T-helper 1 cell treated with Interleukin-12 subunit alpha and Interleukin-12 subunit beta and Interleukin-4 antibody, amounts not matched to agents 30 ng/mL and 1 ng/mL, for 36 hours (primary cell): ENCODE measurements at regions not wholly inside any gene's neighbourhood (a gene's known extent, or its start where the extent isn't known, plus 50 kb on each side); places are given as distances from the start of the nearest gene placed in this dataset.

ENCODE experiments used
- intact Hi-C: fragments of 100-400 bp; cut with micrococcal nuclease; formaldehyde crosslinking; loops from one replicate; pipeline ENCODE4 v1.15.1; 2024

GRCh38 chr5:174307031-174307408, 261.5 kb downstream of the NSG2 start:
- intact Hi-C loops, result no loop called here

GRCh38 chr5:174307656-174308271, 262.3 kb downstream of the NSG2 start:
- intact Hi-C loops, result no loop called here

- intact Hi-C loops, result no loop called here
Measured at GRCh38 chr5:174309131-174309795, 263.8 kb downstream of the NSG2 start.

DNA sequence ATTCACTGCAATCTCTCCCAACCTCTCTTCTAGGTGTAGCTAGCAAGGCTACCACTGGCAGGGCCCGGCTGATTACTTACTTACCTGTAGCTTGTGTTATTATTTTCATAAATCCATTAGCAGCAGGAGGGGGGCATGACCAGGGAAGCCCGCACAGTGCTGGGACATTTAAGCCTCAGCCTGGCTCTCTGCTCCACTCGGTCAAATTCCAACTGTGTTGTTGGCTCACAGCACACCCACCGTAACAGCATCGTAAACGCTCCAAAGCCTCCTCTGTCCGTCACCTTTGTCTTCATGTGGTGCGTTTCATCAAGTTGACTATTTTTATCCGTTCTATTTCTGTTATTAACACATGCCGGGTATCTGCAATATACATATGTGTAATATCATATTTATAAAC, 264.7 kb downstream of the NSG2 start:
- intact Hi-C loops, result no loop called here

- intact Hi-C loops, result no loop called here
Measured at GRCh38 chr5:174310706-174311105, 265.2 kb downstream of the NSG2 start.

GRCh38 chr5:174311121-174311520, 265.6 kb downstream of the NSG2 start:
- intact Hi-C loops, result no loop called here

GRCh38 chr5:174311531-174312269, 266.2 kb downstream of the NSG2 start:
- intact Hi-C loops, result loop anchor here (1.0 kb wide), 2 partner anchors 338 to 692 kb away; no protein-coding TSS in a partner anchor

- intact Hi-C loops, result loop anchor here (1.0 kb wide), 2 partner anchors 339 to 693 kb away; no protein-coding TSS in a partner anchor
Measured at GRCh38 chr5:174312270-174312617, 266.7 kb downstream of the NSG2 start.

- intact Hi-C loops, result loop anchor here (1.0 kb wide), 2 partner anchors 339 to 693 kb away; no protein-coding TSS in a partner anchor
Measured at GRCh38 chr5:174312641-174313040, 267.1 kb downstream of the NSG2 start.

- intact Hi-C loops, result no loop called here
Measured at GRCh38 chr5:174313615-174314014, 268.1 kb downstream of the NSG2 start.

- intact Hi-C loops, result no loop called here
Measured at GRCh38 chr5:174314261-174314660, 268.8 kb downstream of the NSG2 start.

DNA sequence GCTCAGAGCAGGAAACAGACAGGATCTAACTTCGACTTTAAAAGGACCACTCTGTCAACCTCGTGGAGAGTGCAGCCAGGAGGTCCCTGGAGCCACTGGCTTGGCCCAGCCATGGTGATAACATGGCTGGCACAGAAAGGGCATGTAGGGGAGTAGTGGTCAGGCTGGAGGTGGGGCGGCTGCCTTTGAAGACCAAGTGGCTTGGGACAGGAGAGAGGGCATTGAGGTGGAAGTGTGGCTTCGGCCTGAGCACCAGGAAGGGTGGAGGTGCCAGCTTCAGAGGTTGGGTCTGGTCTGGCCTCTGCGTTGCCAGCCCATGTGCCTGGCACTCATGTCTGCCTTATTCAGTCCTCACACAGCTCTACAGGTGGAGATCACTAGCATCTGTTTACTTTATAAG, 270.0 kb downstream of the NSG2 start:
- intact Hi-C loops, result no loop called here

GRCh38 chr5:174315871-174316270, 270.4 kb downstream of the NSG2 start:
- intact Hi-C loops, result no loop called here

GRCh38 chr5:174316326-174316725, 270.8 kb downstream of the NSG2 start:
- intact Hi-C loops, result no loop called here

GRCh38 chr5:174317256-174317894, 271.9 kb downstream of the NSG2 start:
- intact Hi-C loops, result no loop called here

DNA sequence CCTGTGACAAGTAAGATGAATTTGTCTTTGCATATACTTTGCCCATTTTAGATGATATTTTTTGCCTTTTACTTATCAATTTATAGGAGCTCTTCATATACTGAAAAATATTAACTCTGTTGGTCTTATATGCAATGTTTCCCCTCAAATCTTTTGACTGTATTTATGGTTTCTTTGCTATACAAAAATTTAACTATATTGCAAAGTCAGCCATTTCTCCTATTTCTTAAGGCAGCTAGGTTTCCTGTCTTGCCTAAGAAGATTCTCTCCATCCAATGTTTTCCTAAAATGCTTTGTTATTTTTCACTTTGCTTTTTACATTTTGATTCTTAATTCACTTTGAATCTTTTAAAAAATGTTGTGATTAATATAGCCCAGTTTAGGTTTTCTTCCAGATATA, 273.1 kb downstream of the NSG2 start:
- intact Hi-C loops, result no loop called here

- intact Hi-C loops, result no loop called here
Measured at GRCh38 chr5:174319551-174319950, 274.0 kb downstream of the NSG2 start.

DNA sequence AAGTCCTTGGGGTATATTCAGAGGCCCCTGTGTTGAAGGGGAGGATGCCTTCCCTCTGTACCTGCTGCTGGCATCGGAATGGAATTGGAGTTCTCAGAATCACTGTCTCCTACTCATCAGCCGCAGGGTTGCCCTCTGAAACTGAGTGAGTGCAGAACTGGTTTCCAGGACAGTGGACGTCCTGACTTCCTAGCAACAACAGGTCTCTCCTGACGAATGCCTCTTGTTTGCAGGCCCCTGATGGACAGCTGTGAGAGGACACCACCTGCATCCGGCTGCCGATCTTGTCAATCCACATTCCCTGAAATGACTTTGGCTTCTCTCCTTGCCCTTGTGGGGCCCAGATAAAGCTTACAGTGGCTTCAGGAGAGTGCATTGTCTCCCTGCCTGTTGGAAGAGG, 274.5 kb downstream of the NSG2 start:
- intact Hi-C loops, result no loop called here

DNA sequence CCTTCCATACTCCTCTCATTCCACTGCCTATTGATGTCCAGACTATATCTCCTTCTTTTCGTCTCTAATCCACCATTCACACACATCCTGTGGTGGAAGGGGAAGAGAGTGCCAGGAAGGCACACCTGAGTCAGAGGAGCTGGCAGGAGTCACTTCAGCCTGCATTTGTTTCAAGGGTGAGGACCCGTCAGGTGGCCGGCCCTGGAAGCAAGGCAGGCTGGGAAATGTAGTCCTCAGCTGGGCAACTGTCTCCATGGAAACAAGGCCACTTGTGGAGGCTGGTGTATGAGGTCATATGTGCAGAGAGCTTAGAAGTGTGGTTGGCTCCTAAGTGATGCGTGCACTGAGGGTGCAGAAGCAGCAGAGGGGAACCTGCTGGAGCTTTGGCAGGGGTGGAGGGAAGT, 278.4 kb downstream of the NSG2 start:
- intact Hi-C loops, result no loop called here

GRCh38 chr5:174324680-174325079, 279.2 kb downstream of the NSG2 start:
- intact Hi-C loops, result loop anchor here (5.0 kb wide), 1 partner anchor 613 kb away; no protein-coding TSS in a partner anchor

GRCh38 chr5:174325431-174325830, 279.9 kb downstream of the NSG2 start:
- intact Hi-C loops, result loop anchor here (5.0 kb wide), 1 partner anchor 612 kb away; no protein-coding TSS in a partner anchor

GRCh38 chr5:174325961-174326360, 280.5 kb downstream of the NSG2 start:
- intact Hi-C loops, result loop anchor here (5.0 kb wide), 1 partner anchor 611 kb away; no protein-coding TSS in a partner anchor
